A549 (cell line): ENCODE measurements at regions not wholly inside any gene's neighbourhood (a gene's known extent, or its start where the extent isn't known, plus 50 kb on each side); places are given as distances from the start of the nearest gene placed in this dataset.

Source experiments
- ATAC-seq, 2 experiments: fragments of 200-7000 bp in 1 of 2; fragments of >200 bp in 1 of 2; cut with Nextera tagmentation in 1 of 2; cut with Tn5 transposase in 1 of 2; 3 replicates each; pipeline versions ENCODE4 v1.8.0 to v1.9.1; 2018 to 2020; ENCODE audit warnings: mild to moderate bottlenecking in 1 of 2, moderate library complexity in 1 of 2
- CTCF ChIA-PET: fragments of 300-600 bp; sonication (Branson Sonifier 250); formaldehyde crosslinking; extraction: SDS; loops from one replicate; lab custom pipeline; 2021; ENCODE audit warnings: antibody characterized with exemption, inconsistent platforms; lab: Yijun Ruan, JAX
- POLR2A ChIA-PET: fragments of 350-600 bp; formaldehyde crosslinking; extraction: SDS; loops from one replicate; lab custom pipeline; 2021; ENCODE audit warnings: antibody characterized with exemption, inconsistent platforms; lab: Yijun Ruan, JAX
- DNase-seq, 2 experiments: peaks; one replicate each; pipeline versions ENCODE4 v3.0.0 to v3.0.0-alpha.2; 2011 to 2016; ENCODE audit warnings: low read depth in 1 of 2, low spot score in 1 of 2
- FAIRE-seq: peaks from 2 replicates; lab custom pipeline; 2011; peaks lifted over from hg19 to GRCh38; lab: Jason Lieb, UNC
- H3K27ac ChIP-seq, 2 experiments: fragments of >200 bp; sonication (Bioruptor Twin); formaldehyde crosslinking; 3 replicates each; pipeline ENCODE4 v1.5.1; 2016 to 2017
- H3K4me1 ChIP-seq: fragments of >200 bp; sonication (Bioruptor Twin); formaldehyde crosslinking; 3 replicates; pipeline ENCODE4 v1.6.1; 2016
- H3K4me2 ChIP-seq: fragments of >200 bp; sonication (Bioruptor Twin); formaldehyde crosslinking; 3 replicates; pipeline ENCODE4 v1.6.1; 2016
- H3K4me3 ChIP-seq: fragments of >200 bp; sonication (Bioruptor Twin); formaldehyde crosslinking; 3 replicates; pipeline ENCODE4 v1.5.1; 2016
- H3K9me3 ChIP-seq: fragments of >200 bp; sonication (Bioruptor Twin); formaldehyde crosslinking; 3 replicates; pipeline ENCODE4 v1.6.1; 2016
- CBX8 ChIP-seq: fragments of 200-600 bp; sonication (generic); IDR thresholded peaks from 2 replicates; pipeline ENCODE4 v1.6.1; 2016
- CEBPB ChIP-seq, 2 experiments: fragments of >200 bp in 1 of 2; sonication (Bioruptor Twin) in 1 of 2; formaldehyde crosslinking in 1 of 2; IDR thresholded peaks; 2 replicates each; pipeline ENCODE4 v1.6.1; 2012 to 2016
- CHD2 ChIP-seq: fragments of 150-350 bp; IDR thresholded peaks from 2 replicates; pipeline ENCODE4 v1.6.1; 2014; ENCODE audit warnings: low read length; ENCODE audit not compliant: partially characterized antibody
- EHF ChIP-seq: fragments of 250-450 bp; sonication (Bioruptor Pico); IDR thresholded peaks from 2 replicates; pipeline ENCODE4 v1.5.0; 2020; ENCODE audit warnings: mild to moderate bottlenecking
- EP300 ChIP-seq, 2 experiments: fragments of >200 bp; sonication (Bioruptor Twin); formaldehyde crosslinking; IDR thresholded peaks; 2 replicates in 1 of 2; 3 replicates in 1 of 2; pipeline ENCODE4 v1.6.1; 2016 to 2017
- FOSL2 ChIP-seq, 2 experiments: fragments of 450-650 bp in 1 of 2; fragments of >200 bp in 1 of 2; sonication (Bioruptor Twin) in 1 of 2; formaldehyde crosslinking; IDR thresholded peaks; 2 replicates each; pipeline versions ENCODE4 v1.5.0 to v1.6.1; 2016 to 2020; ENCODE audit warnings: mild to moderate bottlenecking in 1 of 2, moderate library complexity in 1 of 2
- FOXS1 ChIP-seq: fragments of 250-450 bp; sonication (Bioruptor Pico); IDR thresholded peaks from 2 replicates; pipeline ENCODE4 v1.5.0; 2020; ENCODE audit warnings: mild to moderate bottlenecking, moderate library complexity
- GATA3 ChIP-seq: IDR thresholded peaks from 2 replicates; pipeline ENCODE4 v1.6.1; 2012; ENCODE audit warnings: borderline replicate concordance
- HDAC2 ChIP-seq: fragments of 200-600 bp; sonication (generic); IDR thresholded peaks from 2 replicates; pipeline ENCODE4 v1.6.1; 2016
- HEYL ChIP-seq: fragments of 250-450 bp; sonication (Bioruptor Pico); IDR thresholded peaks from 2 replicates; pipeline ENCODE4 v1.8.0; 2021; ENCODE audit warnings: mild to moderate bottlenecking, moderate library complexity
- JUN ChIP-seq, 2 experiments: fragments of >200 bp; sonication (Bioruptor Twin); formaldehyde crosslinking; IDR thresholded peaks; 2 replicates in 1 of 2; 3 replicates in 1 of 2; pipeline ENCODE4 v1.6.1; 2016 to 2017
- KDM1A ChIP-seq: fragments of 200-600 bp; sonication (generic); IDR thresholded peaks from 2 replicates; pipeline ENCODE4 v1.6.1; 2016; ENCODE audit warnings: low read depth, mild to moderate bottlenecking
- KDM5A ChIP-seq: fragments of 200-600 bp; sonication (generic); IDR thresholded peaks from 2 replicates; pipeline ENCODE4 v1.6.1; 2016; ENCODE audit warnings: antibody characterized with exemption, mild to moderate bottlenecking
- MAFK ChIP-seq: fragments of 450-650 bp; IDR thresholded peaks from 2 replicates; pipeline ENCODE4 v1.6.1; 2014; ENCODE audit not compliant: partially characterized antibody
- MAZ ChIP-seq: fragments of 150-350 bp; IDR thresholded peaks from 2 replicates; pipeline ENCODE4 v1.6.1; 2014; ENCODE audit warnings: antibody characterized with exemption, low read depth, low read length, borderline replicate concordance
- MYC ChIP-seq: IDR thresholded peaks from 2 replicates; pipeline ENCODE4 v1.6.1; 2012; ENCODE audit warnings: mild to moderate bottlenecking, inconsistent platforms, low read length, improper control_type of control experiment, borderline replicate concordance
- NPAS2 ChIP-seq: fragments of 250-450 bp; sonication (Bioruptor Pico); IDR thresholded peaks from 2 replicates; pipeline ENCODE4 v1.8.0; 2022; ENCODE audit warnings: mild to moderate bottlenecking, moderate library complexity, borderline replicate concordance
- POLR2A ChIP-seq: IDR thresholded peaks from 2 replicates; pipeline ENCODE4 v1.6.1; 2012; ENCODE audit warnings: mild to moderate bottlenecking, low read length
- POLR2AphosphoS2 ChIP-seq: conservative IDR thresholded peaks from 2 replicates; pipeline ENCODE4 v1.6.1; 2012; ENCODE audit warnings: low read length, improper control_type of control experiment, inconsistent platforms
- RNF2 ChIP-seq: fragments of 200-600 bp; sonication (generic); IDR thresholded peaks from 2 replicates; pipeline ENCODE4 v1.6.1; 2016; ENCODE audit warnings: low read depth, mild to moderate bottlenecking, antibody characterized with exemption, moderate library complexity, borderline replicate concordance
- TFCP2L1 ChIP-seq: fragments of 250-450 bp; sonication (Bioruptor Pico); IDR thresholded peaks from 2 replicates; pipeline ENCODE4 v1.5.0; 2021; ENCODE audit warnings: mild to moderate bottlenecking
- ZC3H11A ChIP-seq: fragments of 450-650 bp; IDR thresholded peaks from 2 replicates; pipeline ENCODE4 v1.6.1; 2014; ENCODE audit warnings: antibody characterized with exemption, mild to moderate bottlenecking
- ZNF302 ChIP-seq: fragments of 250-450 bp; sonication (Bioruptor Pico); IDR thresholded peaks from 2 replicates; pipeline ENCODE4 v1.9.0; 2021; ENCODE audit warnings: inconsistent platforms, mild to moderate bottlenecking, moderate library complexity
- WGBS: methylation state at CpG from one replicate; pipeline ENCODE4 v1.1.6; 2017; ENCODE audit errors: missing lambda C conversion rate; 5-methylcytosine and 5-hydroxymethylcytosine counted together
- TF ChIP-seq, protein P1 (sequence below): IDR thresholded peaks from 2 replicates; pipeline ENCODE4 v1.6.1; 2012
- TF ChIP-seq, protein P2 (sequence below): IDR thresholded peaks from 2 replicates; pipeline ENCODE4 v1.6.1; 2012; ENCODE audit warnings: low read depth, borderline replicate concordance
- TF ChIP-seq, protein P3 (sequence below): IDR thresholded peaks from 2 replicates; pipeline ENCODE4 v1.6.1; 2012
- TF ChIP-seq, protein P4 (sequence below): fragments of >200 bp; sonication (Bioruptor Twin); formaldehyde crosslinking; IDR thresholded peaks from 3 replicates; pipeline ENCODE4 v1.6.1; 2016
- TF ChIP-seq, protein P5 (sequence below): fragments of 200-600 bp; sonication (generic); IDR thresholded peaks from 2 replicates; pipeline ENCODE4 v1.6.1; 2016; ENCODE audit warnings: antibody characterized with exemption, mild to moderate bottlenecking, moderate library complexity
- TF ChIP-seq, protein P6 (sequence below): fragments of 250-450 bp; sonication (Bioruptor Pico); IDR thresholded peaks from 2 replicates; pipeline ENCODE4 v1.5.0; 2020; ENCODE audit warnings: low read depth, mild to moderate bottlenecking, moderate library complexity

DNA sequence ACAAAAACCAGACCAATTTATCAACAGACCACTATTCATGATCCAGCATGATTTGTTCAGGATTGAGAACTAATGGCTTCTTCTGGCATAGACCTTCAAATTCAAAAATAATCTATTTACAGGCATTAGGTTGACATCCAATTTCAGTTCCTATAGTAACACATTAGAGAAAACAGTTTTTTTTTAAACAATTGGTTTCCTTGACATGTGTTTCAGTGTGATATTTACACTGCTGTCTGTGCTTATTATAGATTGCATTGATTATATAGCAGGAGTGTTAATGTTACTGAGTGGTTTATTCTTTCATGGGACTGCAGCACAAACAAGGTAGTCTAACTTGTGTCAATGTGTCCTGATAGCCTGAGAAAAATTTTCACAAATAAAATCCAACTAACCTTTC, 579.3 kb downstream of the PLOD2 start:
- H3K4me3 ChIP-seq: no peak overlapping the region
- H3K4me1 ChIP-seq: no peaks in the 10 kb centered on the region
- no peak overlapping the region for H3K4me2 ChIP-seq
- H3K27ac ChIP-seq: no peak overlapping the region
- ChIA-PET POLR2A (no interaction called here), CTCF (no interaction called here)
- H3K9me3 ChIP-seq: no peaks in the 10 kb centered on the region
- no peak for TF ChIP-seq MYC
- TF ChIP-seq, protein P1, sequence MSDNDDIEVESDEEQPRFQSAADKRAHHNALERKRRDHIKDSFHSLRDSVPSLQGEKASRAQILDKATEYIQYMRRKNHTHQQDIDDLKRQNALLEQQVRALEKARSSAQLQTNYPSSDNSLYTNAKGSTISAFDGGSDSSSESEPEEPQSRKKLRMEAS: no peak
- TF ChIP-seq JUN (IDR thresholded peaks at IDR 0.05): no peak
- TF ChIP-seq, protein P2, sequence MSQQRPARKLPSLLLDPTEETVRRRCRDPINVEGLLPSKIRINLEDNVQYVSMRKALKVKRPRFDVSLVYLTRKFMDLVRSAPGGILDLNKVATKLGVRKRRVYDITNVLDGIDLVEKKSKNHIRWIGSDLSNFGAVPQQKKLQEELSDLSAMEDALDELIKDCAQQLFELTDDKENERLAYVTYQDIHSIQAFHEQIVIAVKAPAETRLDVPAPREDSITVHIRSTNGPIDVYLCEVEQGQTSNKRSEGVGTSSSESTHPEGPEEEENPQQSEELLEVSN: no peak
- TF ChIP-seq POLR2A: no peak
- no peak for TF ChIP-seq CBX8
- TF ChIP-seq CHD2: no peak
- no peak for TF ChIP-seq FOXS1 (CRISPR knock-in tag)
- TF ChIP-seq GATA3: no peak
- no peak for TF ChIP-seq EHF (CRISPR knock-in tag)
- TF ChIP-seq CEBPB (IDR thresholded peaks at IDR 0.05): no peak
- TF ChIP-seq TFCP2L1: no peak
- TF ChIP-seq MAZ: no peak
- TF ChIP-seq, protein P3, sequence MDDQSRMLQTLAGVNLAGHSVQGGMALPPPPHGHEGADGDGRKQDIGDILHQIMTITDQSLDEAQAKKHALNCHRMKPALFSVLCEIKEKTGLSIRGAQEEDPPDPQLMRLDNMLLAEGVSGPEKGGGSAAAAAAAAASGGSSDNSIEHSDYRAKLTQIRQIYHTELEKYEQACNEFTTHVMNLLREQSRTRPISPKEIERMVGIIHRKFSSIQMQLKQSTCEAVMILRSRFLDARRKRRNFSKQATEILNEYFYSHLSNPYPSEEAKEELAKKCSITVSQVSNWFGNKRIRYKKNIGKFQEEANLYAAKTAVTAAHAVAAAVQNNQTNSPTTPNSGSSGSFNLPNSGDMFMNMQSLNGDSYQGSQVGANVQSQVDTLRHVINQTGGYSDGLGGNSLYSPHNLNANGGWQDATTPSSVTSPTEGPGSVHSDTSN: no peak
- TF ChIP-seq POLR2AphosphoS2: no peak
- no peak for TF ChIP-seq ZNF302
- no peak for DNase-seq
- FAIRE-seq: no peak
- no peak for ATAC-seq

DNA sequence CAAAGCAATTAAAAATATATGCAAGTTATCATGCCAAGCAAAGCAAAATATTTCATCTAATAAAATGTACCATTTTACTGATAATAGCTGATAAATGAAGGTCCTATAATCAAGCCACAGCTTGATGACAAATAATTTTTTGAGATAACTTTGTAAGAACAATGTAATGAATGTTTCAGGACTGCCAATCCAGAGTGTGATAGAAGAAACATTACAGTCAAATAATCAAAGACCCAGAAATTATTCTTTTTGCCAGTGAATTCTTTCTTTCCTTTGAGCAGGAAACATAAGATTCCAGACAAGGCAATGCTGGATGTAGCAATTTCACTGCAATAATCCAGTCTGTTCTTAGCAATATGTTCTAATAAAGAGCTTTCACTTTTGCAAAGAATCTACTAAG, 556.1 kb downstream of the PLOD2 start:
- Histone ChIP-seq H3K4me1 (no peaks in the 10 kb centered on the region), H3K9me3 (no peaks in the 10 kb centered on the region), H3K4me3 (no peak overlapping the region), H3K27ac (no peak overlapping the region), H3K4me2 (no peak overlapping the region)
- ChIA-PET CTCF (no interaction called here), POLR2A (no interaction called here)
- FAIRE-seq (no peak), ATAC-seq (no peak), DNase-seq (no peak)
- TF ChIP-seq NPAS2 (no peak), ZC3H11A (no peak), CEBPB (IDR thresholded peaks at IDR 0.05) (no peak), ZNF302 (no peak), KDM5A (no peak), HDAC2 (no peak)
- TF ChIP-seq, protein P4, sequence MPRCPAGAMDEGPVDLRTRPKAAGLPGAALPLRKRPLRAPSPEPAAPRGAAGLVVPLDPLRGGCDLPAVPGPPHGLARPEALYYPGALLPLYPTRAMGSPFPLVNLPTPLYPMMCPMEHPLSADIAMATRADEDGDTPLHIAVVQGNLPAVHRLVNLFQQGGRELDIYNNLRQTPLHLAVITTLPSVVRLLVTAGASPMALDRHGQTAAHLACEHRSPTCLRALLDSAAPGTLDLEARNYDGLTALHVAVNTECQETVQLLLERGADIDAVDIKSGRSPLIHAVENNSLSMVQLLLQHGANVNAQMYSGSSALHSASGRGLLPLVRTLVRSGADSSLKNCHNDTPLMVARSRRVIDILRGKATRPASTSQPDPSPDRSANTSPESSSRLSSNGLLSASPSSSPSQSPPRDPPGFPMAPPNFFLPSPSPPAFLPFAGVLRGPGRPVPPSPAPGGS: no peak

DNA sequence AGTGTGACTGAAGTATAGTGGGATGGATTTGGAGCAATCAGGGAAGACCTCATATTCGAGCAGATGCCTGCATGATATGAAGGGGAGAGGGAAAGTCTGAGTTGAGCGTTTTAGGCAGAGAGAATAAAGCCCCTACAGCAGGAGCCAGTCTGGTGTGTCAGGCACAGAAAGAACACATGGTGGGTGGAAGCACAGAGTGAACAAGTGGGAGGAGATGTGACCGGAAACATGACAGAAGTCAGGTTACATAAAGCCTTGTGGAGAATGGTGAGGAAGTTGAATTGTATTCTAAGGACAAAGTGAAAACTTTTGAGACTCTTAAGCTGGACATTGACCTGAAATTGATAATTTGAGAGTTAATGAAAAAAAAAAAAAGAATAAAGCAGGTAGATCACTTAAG, 541.0 kb downstream of the PLOD2 start:
- CTCF ChIA-PET: interaction anchor here (0.8 kb wide), 1 partner anchor 23 kb away, joined by 3 read pairs; no protein-coding TSS in a partner anchor
- FAIRE-seq (no peak), DNase-seq (no peak), ATAC-seq (no peak)
- Histone ChIP-seq H3K27ac (no peak overlapping the region), H3K9me3 (no peaks in the 10 kb centered on the region), H3K4me2 (no peak overlapping the region), H3K4me3 (no peak overlapping the region), H3K4me1 (no peaks in the 10 kb centered on the region)
- POLR2A ChIA-PET: no interaction called here
- WGBS: 19% methylated on average over 3 of the region's 3 CpGs
- TF ChIP-seq, protein P5, sequence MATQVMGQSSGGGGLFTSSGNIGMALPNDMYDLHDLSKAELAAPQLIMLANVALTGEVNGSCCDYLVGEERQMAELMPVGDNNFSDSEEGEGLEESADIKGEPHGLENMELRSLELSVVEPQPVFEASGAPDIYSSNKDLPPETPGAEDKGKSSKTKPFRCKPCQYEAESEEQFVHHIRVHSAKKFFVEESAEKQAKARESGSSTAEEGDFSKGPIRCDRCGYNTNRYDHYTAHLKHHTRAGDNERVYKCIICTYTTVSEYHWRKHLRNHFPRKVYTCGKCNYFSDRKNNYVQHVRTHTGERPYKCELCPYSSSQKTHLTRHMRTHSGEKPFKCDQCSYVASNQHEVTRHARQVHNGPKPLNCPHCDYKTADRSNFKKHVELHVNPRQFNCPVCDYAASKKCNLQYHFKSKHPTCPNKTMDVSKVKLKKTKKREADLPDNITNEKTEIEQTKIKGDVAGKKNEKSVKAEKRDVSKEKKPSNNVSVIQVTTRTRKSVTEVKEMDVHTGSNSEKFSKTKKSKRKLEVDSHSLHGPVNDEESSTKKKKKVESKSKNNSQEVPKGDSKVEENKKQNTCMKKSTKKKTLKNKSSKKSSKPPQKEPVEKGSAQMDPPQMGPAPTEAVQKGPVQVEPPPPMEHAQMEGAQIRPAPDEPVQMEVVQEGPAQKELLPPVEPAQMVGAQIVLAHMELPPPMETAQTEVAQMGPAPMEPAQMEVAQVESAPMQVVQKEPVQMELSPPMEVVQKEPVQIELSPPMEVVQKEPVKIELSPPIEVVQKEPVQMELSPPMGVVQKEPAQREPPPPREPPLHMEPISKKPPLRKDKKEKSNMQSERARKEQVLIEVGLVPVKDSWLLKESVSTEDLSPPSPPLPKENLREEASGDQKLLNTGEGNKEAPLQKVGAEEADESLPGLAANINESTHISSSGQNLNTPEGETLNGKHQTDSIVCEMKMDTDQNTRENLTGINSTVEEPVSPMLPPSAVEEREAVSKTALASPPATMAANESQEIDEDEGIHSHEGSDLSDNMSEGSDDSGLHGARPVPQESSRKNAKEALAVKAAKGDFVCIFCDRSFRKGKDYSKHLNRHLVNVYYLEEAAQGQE: no peak
- TF ChIP-seq, protein P6, sequence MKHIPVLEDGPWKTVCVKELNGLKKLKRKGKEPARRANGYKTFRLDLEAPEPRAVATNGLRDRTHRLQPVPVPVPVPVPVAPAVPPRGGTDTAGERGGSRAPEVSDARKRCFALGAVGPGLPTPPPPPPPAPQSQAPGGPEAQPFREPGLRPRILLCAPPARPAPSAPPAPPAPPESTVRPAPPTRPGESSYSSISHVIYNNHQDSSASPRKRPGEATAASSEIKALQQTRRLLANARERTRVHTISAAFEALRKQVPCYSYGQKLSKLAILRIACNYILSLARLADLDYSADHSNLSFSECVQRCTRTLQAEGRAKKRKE (CRISPR knock-in tag): no peak
- TF ChIP-seq, protein P2: no peak
- TF ChIP-seq POLR2A (no peak), CBX8 (no peak), MAFK (no peak), POLR2AphosphoS2 (no peak), KDM1A (no peak), NPAS2 (no peak), EP300 (IDR thresholded peaks at IDR 0.05) (no peak), RNF2 (no peak), FOSL2 (IDR thresholded peaks at IDR 0.05) (no peak), FOSL2 (CRISPR knock-in tag; IDR thresholded peaks at IDR 0.05) (no peak), HEYL (CRISPR knock-in tag) (no peak)
